ENCODE measurements at regions not wholly inside any gene's neighbourhood (a gene's known extent, or its start where the extent isn't known, plus 50 kb on each side); places are given as distances from the start of the nearest gene placed in this dataset.

- no peak for DNase-seq
Measured at GRCh38 chr1:198904321-198904720, 265.5 kb downstream of the PTPRC start.

GRCh38 chr1:198906739-198907422, 268.0 kb downstream of the PTPRC start:
- DNase-seq: no peak

GRCh38 chr1:198907423-198907746, 268.5 kb downstream of the PTPRC start:
- DNase-seq: no peak

DNA sequence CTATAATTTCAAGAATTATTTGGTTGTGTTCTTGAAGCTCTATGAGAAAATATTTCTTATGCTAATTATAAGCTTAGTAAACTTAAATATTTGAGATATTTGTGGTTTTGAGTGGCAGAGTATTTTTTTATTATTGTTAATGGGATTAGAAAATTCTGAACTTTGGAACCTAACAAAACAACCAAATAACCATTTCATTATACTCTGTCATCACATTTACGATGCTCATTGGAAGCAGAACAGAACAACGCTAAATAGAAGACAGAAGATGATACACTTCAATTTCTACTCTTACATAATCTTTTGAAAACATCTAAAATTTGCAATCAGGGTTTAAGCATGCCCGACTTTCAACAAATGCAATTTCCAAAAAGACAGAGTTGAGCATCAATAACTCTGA, 270.2 kb downstream of the PTPRC start:
- no peak for DNase-seq

- no peak for DNase-seq
Measured at GRCh38 chr1:198909973-198910372, 271.1 kb downstream of the PTPRC start.

DNA sequence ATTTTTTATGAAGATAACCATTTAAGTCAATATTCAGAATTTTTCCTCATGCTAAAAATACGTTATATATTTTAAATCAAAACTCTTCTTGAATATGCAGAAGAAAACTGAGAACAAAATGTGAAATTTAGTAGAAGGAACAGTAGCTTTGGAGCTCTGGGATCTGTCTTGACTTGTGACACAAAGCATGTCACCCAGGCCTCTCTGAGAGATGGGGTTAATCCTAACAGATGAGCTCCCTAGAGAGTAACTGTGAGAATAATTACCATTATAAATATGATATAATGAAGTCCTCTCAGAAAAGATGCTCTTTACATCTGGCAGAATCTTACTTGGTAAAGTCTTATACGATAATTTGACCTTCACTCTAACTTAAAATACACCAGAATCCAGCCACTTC, 272.0 kb downstream of the PTPRC start:
- no peak for DNase-seq

GRCh38 chr1:198912046-198912445, 273.2 kb downstream of the PTPRC start:
- DNase-seq: no peak

DNA sequence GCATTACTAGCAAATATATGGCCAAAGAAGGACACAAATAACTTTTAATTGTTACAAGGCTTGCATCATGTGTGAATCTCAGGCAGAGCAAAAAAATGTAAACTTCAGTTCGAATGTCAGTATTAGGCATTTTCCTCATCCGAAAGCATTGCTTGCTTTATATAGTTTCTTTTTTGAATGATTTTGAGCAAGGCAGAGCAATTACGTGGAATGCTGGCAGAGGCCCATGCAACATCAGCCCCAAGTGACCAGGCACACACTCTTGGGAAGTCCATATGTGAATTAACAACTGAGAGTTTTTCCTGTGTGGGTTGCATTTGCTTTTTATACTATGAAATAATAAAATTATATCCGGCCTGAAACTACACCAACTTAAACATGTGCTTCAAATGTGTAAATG, 274.8 kb downstream of the PTPRC start:
- DNase-seq: no peak

- DNase-seq: no peak
Measured at GRCh38 chr1:198915327-198916231, 276.7 kb downstream of the PTPRC start.

DNA sequence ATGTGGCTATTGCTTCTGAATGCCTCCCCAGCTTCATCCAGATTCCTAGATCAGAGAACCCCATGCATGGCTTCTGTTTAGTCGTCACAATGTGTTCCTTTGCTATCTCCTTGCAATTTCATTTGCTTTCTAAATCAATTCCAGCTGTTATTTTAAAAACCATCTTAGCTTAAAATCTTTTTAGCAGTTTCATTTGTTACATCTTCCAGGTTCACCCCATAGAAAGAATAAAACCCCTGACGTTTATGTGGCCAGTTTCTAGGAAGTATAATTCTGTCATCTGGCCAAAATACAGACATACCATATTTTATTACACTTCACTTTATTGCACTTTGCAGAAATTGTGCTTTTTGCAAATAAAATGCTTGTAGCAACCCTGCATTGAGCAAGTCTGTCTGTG, 278.4 kb downstream of the PTPRC start:
- DNase-seq: no peak

- DNase-seq: no peak
Measured at GRCh38 chr1:198918920-198919319, 280.1 kb downstream of the PTPRC start.

- no peak for DNase-seq
Measured at GRCh38 chr1:198919667-198920398, 281.0 kb downstream of the PTPRC start.

- no peak for DNase-seq
Measured at GRCh38 chr1:198922638-198923430, 284.0 kb downstream of the PTPRC start.

GRCh38 chr1:198923993-198924392, 285.2 kb downstream of the PTPRC start:
- DNase-seq: no peak

GRCh38 chr1:198925567-198925966, 286.7 kb downstream of the PTPRC start:
- DNase-seq: no peak

DNA sequence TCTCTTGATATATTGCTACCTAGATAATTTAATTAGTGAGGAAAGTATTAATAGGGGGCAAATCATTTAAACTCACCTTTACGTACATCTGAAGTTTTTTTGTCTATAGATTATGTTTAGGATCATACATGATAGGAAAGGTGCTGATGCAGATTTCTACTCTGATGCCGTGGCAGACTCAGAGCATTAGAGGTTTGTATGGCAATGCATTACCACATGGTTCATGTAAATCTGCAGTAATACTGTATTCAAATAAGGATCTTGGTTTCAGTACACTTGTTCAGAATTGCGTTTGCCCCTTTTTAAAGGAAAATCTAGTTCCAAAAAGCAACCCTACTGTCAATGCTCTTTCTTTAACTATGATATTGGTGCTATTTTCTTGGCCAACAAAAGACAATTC, 288.3 kb downstream of the PTPRC start:
- no peak for DNase-seq

DNA sequence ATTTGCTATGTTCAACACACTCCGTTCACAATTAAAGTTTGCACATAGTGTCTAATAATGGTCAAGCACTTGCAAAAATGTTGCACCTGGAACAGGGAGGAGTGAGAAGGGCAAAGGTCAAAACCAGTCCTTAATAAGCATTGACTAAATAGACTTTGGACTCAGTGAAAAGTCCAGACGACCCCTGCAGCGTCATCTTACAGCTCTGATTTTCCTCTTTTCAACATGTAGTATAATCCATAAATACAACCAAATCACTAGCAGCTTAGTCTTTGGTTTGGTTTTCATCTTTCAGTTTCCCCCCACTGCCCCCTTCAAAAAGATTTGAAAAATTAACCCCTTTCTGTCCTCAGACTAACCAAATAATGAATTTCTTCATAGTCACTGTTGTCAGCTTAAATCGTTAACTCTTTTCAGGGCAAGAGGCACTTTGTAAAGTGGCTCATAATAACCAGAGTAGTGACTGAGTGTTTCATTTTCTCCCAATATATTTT, 290.3 kb downstream of the PTPRC start:
- DNase-seq: no peak

DNA sequence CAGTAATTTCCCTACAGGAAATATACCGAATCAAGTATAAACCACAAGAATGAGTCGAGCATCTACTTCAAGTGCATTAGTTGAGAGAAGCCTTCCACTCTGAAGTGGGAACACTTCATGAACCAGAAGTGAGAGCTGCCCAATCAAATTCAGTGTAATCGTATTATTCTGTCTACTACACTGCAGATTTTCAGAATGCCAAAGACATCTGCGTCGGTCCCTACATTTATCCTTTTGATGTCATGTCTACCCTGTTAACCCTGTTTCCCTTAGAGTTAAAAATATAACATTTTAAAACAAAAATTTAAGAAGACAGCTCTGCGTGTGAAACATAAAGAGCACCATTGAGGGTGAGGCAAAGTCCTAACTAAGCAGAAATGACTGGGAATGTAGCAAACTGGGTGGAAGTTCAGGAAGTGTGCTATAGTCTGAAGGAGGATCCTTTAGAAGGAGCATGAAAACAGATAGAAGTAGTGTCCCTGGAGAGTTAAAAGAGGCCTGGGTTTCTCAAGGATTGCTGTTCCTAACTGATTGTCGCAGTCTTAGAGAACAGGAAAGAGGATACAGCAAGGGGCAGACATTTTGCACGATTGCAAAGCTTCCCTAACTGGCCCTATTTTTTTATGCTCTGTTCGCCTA, 291.2 kb downstream of the PTPRC start:
- peak in 4 of 14 donors; percentile 7 to 70 (median 18) for DNase-seq

DNA sequence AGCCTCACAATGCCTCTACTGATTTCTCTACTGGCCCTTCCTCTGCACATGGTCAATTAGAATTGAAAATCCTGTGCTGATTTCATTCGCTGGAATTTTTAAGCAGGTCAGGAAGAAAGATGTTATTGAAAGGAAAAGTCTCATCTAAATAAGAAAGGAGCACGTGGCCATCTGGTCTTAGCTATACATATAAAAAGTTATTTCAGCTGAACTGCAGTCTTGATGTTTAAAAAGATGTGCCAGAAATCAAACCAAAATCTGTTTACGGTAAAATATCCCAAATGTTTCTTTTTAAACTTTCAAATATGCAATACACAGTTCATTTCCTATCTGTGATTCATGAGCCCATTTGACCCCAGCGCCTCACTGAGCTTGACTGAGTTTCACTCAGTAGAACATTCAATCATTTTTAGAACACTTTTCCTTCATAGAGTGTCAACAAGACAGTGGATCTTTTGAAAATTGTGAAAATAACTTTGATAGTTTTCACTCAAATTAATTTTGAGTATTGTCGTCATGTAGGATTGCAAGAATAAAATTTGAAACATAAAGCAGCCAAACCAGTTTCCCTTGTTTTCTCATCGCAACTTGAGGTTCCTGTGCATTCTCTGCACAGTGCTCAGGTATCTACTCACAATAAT, 293.6 kb downstream of the PTPRC start:
- DNase-seq: peak in 1 of 14 donors; percentile 43

DNA sequence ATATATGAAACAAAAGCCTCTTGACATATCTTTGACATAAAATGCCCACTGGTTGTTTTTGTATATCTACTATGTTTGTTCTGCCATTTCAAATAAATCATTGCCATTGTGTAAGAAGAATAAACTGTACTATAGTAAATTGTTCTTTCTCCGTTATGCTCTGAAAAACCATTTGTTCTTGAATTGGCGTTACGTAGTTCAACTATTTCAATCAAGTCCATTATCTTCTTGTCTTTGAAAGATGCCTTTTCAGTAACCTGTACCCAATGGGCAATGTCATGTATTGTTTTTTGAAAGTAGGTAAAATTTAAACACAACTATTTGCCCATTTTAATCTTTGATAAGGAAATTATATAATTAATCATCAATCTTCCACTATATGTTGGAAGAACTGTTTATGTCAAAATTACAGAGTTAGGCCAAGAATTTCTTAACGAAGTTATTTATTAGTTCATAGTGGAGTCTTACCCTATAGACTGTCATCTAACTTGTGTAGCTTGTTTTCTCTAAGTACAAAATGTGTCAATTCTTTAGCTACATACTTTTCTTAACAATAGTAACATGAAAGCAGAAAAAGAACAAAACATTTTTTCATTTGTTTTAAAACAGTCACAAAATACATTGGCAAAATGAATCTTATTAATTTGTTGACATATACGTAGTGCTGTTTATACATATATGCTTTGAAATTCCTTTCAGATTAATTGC, 294.8 kb downstream of the PTPRC start:
- peak in 1 of 14 donors; percentile 46 for DNase-seq

DNA sequence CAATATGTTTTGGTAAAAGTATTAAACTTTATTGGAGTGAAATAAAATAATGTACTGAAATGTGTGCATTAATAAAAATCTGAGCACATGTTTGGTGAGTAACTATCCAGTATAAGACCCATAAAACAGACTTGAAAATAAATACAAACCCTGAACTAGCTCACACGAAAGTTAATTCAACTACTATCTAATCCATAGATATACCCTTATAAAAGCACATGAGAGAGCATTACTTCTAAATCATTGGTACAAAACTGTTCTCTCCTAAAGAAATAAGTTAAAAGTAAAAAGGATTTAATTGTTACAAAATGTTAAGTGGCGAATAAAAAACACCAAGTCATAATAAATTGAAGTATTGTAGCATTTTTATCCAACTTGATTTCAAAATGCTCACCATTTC, 295.6 kb downstream of the PTPRC start:
- no peak for DNase-seq

Data from C1 segment of cervical spinal cord (tissue), 14 donors.